GM18517 (cell line): ENCODE measurements at regions not wholly inside any gene's neighbourhood (a gene's known extent, or its start where the extent isn't known, plus 50 kb on each side); places are given as distances from the start of the nearest gene placed in this dataset.
"Not testable (repeated sequence)": the region's sequence is repeated elsewhere in the genome, so short reads cannot be mapped to it uniquely, and the experiment has no call there.

Source experiments
- ATAC-seq: cut with Tn5 transposase; IDR thresholded peaks from one replicate; pipeline ENCODE4 v1.9.1; 2021; ENCODE audit warnings: mild to moderate bottlenecking, moderate library complexity; ENCODE audit not compliant: unreplicated experiment

DNA sequence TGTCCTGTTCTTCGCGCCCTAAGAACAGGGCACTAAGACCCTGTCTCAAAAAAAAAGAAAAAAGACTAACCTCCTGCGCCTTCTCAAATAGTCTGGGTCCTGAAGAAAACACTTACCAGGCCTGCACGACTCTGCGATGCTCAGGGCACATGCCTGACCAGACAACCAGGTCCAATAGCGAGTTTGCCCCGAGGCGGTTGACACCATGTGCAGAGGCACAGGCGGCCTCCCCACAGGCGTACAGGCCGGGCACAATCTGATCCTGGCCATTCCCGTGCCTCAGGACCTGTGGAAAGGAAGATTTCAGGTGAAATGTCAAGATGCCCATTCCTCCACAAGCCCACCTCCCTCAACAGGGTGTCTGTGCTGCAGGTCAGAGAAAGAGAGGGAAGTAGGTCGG, 65.9 kb upstream of the TNK2 start:
- ATAC-seq, result not testable (repeated sequence)

- not testable (repeated sequence) for ATAC-seq
Observed at GRCh38 chr3:195970873-195971272, 62.5 kb upstream of the TNK2 start.

- not testable (repeated sequence) for ATAC-seq
Observed at GRCh38 chr3:195969838-195970776, 61.8 kb upstream of the TNK2 start.

DNA sequence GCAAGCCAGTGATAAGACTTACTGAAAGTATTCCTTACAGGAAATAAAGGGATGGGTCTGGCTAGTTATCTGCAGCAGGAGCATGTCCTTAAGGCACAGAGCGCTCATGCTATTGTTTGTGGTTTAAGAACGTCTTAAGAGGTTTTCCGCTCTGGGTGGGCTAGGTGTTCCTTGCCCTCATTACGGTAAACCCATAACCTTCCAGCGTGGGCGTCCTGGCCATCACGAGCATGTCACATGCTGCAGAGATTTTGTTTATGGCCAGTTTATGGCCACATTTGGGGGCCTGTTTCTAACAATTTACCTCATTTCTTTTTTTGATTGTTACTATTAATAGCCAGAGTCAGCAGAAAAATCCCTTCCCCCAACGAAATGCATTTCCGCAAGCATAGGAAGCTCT, 61.0 kb upstream of the TNK2 start:
- not testable (repeated sequence) for ATAC-seq

DNA sequence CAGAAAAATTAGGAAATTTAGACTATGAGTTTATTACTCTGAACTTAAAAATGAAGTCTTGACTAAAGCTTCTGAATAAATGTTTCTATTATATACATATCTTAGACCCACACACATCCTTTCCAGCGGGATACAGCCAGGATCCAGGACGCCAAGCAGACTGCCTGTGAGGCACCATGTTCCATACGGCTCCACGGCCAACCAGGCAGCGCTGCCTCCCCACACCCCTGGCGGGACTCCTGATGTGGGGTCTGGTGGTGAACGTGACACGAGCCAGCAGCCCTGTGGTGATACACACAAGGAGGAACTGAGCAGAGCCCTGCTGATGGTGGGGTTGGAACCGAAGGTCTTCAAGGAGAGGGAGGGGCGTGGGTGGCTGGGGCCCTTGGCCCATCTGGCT, 59.8 kb upstream of the TNK2 start:
- ATAC-seq, result not testable (repeated sequence)

DNA sequence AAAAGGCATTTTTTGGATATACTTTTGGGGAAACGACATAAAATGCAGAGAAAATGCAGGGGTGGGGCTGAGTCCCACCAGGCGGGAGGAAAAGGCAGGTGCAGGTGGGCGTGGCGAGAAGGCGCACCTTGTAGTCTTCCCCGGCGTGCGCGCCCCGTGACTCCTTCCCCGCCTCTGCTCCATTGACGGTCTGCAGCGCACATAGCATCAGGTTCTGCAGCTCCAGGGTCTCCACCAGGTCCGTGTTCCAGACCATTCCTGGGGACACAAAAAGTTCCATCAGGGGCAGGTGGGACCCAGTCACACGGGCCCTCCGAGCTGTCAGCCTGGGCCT, 59.0 kb upstream of the TNK2 start:
- not testable (repeated sequence) for ATAC-seq

GRCh38 chr3:195966563-195967386, 58.4 kb upstream of the TNK2 start:
- ATAC-seq, result not testable (repeated sequence)

- not testable (repeated sequence) for ATAC-seq
Observed at GRCh38 chr3:195965217-195965616, 56.9 kb upstream of the TNK2 start.

GRCh38 chr3:195964318-195965107, 56.2 kb upstream of the TNK2 start:
- not testable (repeated sequence) for ATAC-seq

GRCh38 chr3:195962222-195962621, 53.9 kb upstream of the TNK2 start:
- not testable (repeated sequence) for ATAC-seq

DNA sequence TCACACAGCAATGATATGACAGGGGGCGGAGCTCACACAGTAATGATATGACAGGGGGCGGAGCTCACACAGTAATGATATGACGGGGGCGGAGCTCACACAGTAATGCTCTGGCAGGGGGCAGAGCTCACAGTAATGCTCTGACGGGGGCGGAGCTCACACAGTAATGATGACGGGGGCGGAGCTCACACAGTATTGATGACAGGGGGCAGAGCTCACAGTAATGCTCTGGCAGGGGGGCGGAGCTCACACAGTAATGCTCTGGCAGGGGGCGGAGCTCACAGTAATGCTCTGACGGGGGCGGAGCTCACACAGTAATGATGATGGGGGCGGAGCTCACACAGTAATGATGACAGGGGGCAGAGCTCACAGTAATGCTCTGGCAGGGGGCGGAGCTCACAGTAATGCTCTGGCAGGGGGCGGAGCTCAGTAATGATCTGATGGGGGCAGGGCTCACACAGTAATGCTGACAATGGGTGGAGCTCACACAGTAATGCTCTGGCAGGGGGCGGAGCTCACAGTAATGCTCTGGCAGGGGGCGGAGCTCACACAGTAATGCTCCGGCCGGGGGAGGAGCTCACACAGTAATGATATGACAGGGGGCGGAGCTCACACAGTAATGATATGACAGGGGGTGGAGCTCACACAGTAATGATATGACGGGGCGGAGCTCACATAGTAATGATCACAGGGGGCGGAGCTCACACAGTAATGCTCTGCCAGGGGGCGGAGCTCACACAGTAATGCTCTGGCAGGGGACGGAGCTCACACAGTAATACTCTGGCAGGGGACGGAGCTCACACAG, 52.8 kb upstream of the TNK2 start:
- not testable (repeated sequence) for ATAC-seq

- not testable (repeated sequence) for ATAC-seq
Observed at GRCh38 chr3:195960164-195960563, 51.8 kb upstream of the TNK2 start.

GRCh38 chr3:195959367-195960157, 51.2 kb upstream of the TNK2 start:
- not testable (repeated sequence) for ATAC-seq

- ATAC-seq, result not testable (repeated sequence)
Observed at GRCh38 chr3:195958736-195959135, 50.4 kb upstream of the TNK2 start.
